Stimulated activated CD4-positive, alpha-beta T cell treated with anti-CD3 and anti-CD28 coated beads, Interleukin-2, amount 100 ng/mL, for 24 hours (primary cell): ENCODE measurements at regions not wholly inside any gene's neighbourhood (a gene's known extent, or its start where the extent isn't known, plus 50 kb on each side); places are given as distances from the start of the nearest gene placed in this dataset.

Experiments
- DNase-seq, 2 donors: peaks; one replicate each; pipeline ENCODE4 v3.0.0-alpha.2; 2020

GRCh38 chr4:148800940-148801339 lies 358.7 kb upstream of the NR3C2 start:
- no peak for DNase-seq

GRCh38 chr4:148800336-148800885 lies 358.2 kb upstream of the NR3C2 start:
- no peak for DNase-seq

GRCh38 chr4:148795156-148795864 lies 353.1 kb upstream of the NR3C2 start:
- DNase-seq, result no peak

GRCh38 chr4:148793221-148793620 lies 351.0 kb upstream of the NR3C2 start:
- no peak for DNase-seq

GRCh38 chr4:148790691-148791090 lies 348.5 kb upstream of the NR3C2 start:
- no peak for DNase-seq

GRCh38 chr4:148790246-148790645 lies 348.0 kb upstream of the NR3C2 start:
- DNase-seq, result no peak

GRCh38 chr4:148787831-148788477 lies 345.7 kb upstream of the NR3C2 start:
- no peak for DNase-seq

- no peak for DNase-seq
Measured at GRCh38 chr4:148787285-148787684, 345.1 kb upstream of the NR3C2 start.

GRCh38 chr4:148786699-148787098 lies 344.5 kb upstream of the NR3C2 start:
- no peak for DNase-seq

- DNase-seq, result no peak
Measured at GRCh38 chr4:148782284-148782683, 340.1 kb upstream of the NR3C2 start.

- no peak for DNase-seq
Measured at GRCh38 chr4:148780426-148781005, 338.3 kb upstream of the NR3C2 start.

- DNase-seq, result no peak
Measured at GRCh38 chr4:148779771-148780170, 337.6 kb upstream of the NR3C2 start.

- DNase-seq, result no peak
Measured at GRCh38 chr4:148778980-148779675, 336.9 kb upstream of the NR3C2 start.

- no peak for DNase-seq
Measured at GRCh38 chr4:148776941-148777340, 334.7 kb upstream of the NR3C2 start.

GRCh38 chr4:148774134-148774533 lies 331.9 kb upstream of the NR3C2 start:
- DNase-seq, result no peak

- DNase-seq, result no peak
Measured at GRCh38 chr4:148773313-148773712, 331.1 kb upstream of the NR3C2 start.

- DNase-seq, result no peak
Measured at GRCh38 chr4:148770848-148771247, 328.6 kb upstream of the NR3C2 start.

GRCh38 chr4:148770377-148770776 lies 328.2 kb upstream of the NR3C2 start:
- DNase-seq, result no peak

- DNase-seq, result no peak
Measured at GRCh38 chr4:148764720-148765119, 322.5 kb upstream of the NR3C2 start.

- DNase-seq, result no peak
Measured at GRCh38 chr4:148757171-148757570, 315.0 kb upstream of the NR3C2 start.

- no peak for DNase-seq
Measured at GRCh38 chr4:148749403-148749802, 307.2 kb upstream of the NR3C2 start.

- no peak for DNase-seq
Measured at GRCh38 chr4:148747721-148748268, 305.6 kb upstream of the NR3C2 start.

GRCh38 chr4:148740701-148741100 lies 298.5 kb upstream of the NR3C2 start:
- DNase-seq, result no peak
